GM19025 (cell line): ENCODE measurements at regions not wholly inside any gene's neighbourhood (a gene's known extent, or its start where the extent isn't known, plus 50 kb on each side); places are given as distances from the start of the nearest gene placed in this dataset.

ENCODE experiments used
- ATAC-seq: cut with Tn5 transposase; IDR thresholded peaks from one replicate; pipeline ENCODE4 v1.9.1; 2021; ENCODE audit warnings: mild to moderate bottlenecking, low read depth, moderate library complexity; ENCODE audit not compliant: unreplicated experiment

DNA sequence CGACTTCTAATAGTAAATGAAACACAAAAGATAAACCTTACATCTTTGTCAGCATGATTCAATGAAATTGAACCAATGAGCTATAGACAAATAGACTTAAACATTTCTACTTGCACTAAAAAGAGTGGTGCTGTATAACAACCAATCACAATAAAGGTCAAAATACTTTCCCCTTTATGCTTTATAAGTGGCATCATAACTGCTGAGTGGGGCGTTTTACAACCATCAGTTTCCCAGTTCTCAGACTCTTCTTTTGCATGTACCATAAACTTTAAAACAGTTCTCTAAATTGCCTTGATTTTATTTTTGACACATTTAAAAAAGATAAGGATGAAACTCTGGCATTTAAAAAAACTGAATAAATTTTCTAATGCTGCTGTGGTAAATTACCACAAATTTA lies 356.2 kb downstream of the NNT start:
- no peak for ATAC-seq

DNA sequence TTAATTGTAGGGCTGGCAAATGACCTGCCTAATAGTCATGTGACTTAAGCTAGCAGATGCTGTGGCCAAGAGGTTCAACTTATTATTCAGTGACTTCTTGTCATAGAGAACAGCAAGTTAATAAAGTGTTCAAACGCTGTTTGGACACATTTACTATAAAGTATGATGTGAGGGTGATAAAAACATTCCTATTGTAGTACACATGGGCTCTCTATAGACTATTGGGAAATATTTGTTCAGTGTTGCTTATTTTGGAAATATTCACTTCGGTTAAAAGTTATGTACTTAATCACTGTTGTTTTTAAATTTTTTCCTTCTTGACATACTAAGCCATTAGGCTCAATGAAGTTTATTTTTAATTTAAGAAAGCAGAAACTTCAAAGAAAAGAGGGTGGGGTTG lies 345.0 kb downstream of the NNT start:
- ATAC-seq, result no peak

DNA sequence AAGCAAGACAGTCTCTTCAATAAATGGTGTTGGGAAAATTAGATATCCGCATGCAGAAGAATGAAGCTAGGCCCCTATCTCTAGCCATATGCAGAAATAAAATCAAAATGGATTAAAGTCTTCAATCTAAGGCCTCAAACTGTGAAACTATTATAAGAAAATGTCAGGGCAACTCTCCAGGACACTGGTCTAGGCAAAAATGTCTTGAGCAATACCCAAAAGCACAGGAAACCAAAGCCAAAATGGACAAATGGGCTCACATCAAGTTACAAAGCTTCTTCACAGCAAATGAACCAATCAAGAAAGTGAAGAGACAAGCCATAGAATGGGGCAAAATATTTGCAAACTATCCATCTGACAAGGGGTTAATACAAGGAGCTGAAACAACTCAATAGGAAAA lies 338.8 kb downstream of the NNT start:
- no peak for ATAC-seq

DNA sequence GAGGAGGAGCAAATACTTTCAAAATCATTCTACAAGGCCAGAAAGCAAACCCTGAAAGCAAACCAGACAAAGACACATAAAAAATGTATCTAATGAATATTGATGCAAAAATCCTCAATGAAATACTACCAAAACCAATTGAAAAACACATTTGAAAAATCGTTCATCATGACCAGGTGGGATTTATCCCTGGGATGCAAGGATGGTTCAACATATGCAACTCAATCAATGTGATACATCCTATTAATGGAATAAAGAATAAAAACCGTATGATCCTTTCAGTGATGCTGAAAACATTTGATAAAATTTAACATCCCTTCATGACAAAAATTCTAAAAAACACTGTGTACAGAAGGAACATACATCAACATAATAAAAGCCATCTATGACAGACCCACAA lies 337.6 kb downstream of the NNT start:
- no peak for ATAC-seq

DNA sequence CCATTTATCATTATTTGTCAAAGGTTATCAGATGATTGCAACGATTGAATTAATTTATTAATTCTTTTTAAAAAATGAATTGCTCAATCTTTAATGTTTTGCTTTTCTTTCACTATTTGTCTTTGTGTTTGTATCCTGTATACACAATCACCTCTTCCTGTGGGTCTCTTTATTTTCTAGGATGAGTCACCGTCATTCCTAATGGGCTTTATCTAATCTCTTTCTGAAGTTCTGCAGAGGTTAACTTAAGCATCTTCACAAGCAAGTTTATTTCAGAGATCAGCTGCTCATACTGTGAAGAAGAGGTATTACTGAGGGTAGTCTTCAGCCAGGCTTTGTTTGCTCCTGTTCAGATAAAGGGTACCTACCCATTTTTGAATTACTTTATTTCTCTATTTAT lies 323.9 kb downstream of the NNT start:
- ATAC-seq, result no peak

DNA sequence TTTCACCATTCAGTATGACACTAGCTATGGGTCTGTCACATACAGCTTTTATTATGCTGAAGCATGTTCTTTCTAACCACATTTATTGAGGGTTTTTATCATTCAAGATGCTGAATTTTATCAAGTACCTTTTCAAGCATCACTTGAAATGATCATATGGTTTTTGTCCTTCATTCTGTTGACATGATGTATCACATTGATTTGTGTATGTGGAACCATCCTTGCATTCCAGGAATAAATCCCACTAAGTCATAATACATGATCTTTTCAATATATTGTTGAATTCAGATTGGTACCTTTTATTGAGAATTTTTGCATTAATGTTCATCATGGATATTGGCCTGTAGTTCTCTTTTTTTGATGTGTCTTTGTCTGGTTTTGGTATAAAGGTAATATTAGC lies 317.4 kb downstream of the NNT start:
- no peak for ATAC-seq

DNA sequence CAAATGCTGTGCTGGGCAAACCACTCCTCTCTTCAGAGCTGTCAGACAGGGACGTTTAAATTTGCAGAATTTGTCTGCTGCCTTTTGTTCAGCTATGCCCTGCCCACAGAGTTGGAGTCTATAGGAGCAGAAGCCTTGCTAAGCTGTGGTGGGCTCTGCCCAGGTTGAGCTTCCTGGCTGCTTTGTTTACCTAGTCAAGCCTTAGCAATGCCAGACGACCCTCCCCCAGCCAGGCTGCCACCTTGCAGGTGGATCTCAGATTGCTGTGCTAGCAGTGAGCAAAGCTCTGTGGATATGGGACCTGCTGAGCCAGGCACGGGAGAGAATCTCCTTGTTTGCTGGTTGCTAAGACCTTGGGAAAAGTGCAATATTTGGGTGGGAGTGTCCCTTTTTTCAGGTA lies 314.9 kb downstream of the NNT start:
- ATAC-seq, result no peak

DNA sequence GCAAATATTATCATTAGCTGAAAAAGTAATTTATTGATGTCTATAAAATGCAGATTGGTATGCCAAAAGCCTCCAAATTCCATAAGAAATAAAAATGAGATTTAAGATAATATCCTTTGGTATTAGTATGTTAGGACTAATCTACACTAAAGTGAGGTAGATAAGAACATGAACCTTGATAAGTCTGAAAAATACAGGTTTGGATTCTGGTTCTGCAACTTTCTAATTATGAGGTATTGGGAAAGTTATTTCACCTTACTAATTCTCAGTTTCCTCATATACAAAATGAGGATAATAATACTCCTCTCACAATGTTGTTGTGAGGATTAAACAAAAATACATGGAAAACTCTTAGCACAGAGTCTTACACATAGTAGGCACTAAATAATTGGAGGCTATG lies 300.1 kb downstream of the NNT start:
- no peak for ATAC-seq

DNA sequence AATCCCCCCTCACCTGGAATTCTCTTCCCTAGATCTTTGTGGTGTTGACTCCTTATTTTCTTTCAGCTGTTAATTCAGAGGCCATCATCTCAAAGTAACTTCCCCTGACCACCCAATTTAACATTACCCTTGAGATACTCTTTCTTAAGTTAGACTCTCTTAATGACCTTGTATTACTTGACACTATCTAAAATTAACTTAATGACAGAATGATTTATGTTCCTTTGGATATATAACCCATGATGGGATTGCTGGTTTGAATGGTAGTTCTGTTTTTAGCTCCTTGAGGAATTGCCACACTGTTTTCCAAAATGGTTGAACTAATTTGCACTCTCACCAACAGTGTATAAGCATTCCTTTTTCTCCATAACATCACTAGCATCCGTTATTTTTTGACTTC lies 298.0 kb downstream of the NNT start:
- ATAC-seq, result no peak

DNA sequence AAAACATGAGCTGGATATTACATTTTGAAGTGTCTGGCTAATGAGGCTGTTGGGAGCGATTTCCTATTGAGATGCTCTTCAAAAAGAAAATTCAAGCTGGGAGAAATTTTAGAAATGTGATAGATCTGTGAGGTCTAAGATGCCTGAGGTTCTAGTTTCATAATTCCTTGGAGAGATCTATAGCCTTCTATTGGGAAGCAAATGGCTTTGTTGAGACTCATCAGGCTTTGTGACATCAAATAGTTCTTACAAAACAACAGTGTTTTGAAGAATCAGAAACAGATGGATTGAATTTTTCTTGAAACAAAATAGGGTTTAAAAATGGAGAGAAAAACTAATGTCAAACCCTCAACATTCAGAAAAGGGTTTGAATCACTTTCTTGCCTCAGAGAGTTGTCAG lies 292.9 kb downstream of the NNT start:
- no peak for ATAC-seq

DNA sequence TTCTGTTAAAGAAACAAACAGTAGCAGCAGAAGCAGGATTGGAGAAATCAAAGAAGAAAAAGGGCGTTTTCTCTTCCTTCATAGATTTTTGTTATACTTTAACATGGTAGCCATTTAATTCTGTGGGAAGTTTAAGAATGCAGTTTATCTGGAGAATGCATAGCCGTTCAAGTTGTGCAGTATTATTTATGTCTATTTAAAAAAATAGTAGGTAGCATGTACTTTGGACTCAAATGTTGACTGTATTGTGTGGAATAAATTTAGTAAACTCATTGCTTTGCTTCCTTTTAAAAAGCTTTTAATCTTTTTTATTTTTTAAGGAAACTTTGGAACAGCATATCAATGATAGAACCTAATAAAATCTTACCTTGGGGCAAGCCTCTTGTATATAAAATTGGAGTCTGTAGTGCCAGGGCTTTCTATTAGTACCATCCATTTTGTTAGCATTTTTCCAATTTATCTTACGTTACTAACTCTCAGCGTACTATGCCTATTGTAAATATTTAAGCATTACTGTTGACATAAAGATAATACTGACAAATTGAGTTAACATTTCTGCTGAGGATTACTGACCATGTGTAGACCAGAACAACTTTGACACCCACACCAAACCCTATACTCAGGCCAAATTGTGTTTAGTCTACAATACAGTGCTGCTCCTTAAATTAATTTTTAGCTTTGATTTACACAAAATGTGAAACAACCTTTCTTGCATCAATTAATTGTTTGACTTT lies 291.1 kb downstream of the NNT start:
- no peak for ATAC-seq

DNA sequence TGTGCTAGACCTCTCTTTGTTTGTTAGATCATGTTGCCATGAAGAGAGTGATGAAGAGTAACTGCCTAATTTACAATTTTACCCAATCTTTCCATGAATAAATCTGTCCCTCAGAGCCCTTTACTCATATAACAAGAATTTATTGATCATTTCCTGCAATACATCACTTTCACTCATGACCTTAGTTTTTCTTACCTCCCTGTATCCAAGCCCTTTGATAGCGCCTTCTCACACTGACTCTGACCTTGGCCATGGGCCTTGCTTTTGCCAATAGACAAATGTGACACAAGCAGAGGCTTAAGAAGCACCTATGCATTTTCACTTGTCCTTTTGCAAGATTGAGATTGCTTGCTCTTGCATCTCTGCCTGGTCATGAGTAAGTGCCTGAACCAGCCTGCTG lies 288.1 kb downstream of the NNT start:
- no peak for ATAC-seq

DNA sequence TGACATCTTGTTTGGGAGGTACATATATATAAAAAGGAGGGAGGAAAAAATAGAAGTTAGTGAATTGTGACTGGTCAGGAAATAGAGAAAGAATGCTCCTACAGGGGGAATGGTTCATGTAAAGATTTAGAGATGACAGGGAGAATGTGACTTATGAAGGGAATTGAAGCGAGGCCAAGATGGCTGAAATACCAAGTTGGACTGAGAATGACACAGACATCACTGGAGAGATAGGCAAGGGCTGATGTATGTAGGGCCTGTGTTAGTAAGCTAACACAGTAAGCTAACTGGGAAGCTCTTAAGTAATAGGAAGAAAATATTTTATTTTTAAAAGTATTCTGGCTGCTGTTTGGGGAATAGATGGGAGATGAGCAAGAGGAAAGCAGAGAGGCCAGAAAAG lies 286.3 kb downstream of the NNT start:
- no peak for ATAC-seq

DNA sequence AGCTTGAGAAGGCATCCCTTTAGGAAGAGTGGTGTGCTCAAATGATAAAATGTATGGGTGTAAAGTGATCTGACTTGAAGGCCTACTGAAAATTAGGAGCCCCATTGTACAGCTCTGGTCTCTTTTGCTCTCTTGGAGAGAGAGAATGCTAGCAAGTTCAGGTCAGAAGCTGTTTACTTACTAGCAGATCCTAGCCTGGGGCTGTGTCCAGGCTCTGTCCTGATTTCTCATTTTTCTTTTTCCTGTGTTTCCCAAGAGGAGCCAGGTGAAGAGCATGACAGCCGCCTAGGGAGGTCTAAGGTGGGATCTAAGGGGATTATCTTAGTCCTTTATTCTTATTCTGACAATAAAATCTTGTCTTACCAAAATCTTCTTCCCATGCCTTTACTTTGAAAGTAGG lies 272.8 kb downstream of the NNT start:
- no peak for ATAC-seq

DNA sequence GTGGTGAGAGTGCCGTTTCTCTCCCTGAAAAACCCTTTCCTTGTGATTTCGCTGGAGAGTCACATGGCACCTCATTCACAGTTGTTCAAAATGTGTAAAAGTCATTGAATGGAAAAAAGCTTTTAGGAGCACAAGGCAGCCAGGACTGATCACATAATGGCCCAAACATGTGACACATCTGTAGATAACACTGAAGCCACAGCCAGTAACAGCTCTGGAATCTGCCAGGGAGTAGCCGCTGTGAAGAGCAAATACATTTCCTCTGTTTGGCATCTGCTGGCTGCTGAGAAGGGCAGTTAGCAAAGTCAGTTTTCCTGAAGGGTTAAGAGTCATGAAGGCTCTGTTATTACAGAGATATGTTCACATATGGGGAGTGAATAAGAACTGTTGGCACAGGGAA lies 271.8 kb downstream of the NNT start:
- no peak for ATAC-seq

DNA sequence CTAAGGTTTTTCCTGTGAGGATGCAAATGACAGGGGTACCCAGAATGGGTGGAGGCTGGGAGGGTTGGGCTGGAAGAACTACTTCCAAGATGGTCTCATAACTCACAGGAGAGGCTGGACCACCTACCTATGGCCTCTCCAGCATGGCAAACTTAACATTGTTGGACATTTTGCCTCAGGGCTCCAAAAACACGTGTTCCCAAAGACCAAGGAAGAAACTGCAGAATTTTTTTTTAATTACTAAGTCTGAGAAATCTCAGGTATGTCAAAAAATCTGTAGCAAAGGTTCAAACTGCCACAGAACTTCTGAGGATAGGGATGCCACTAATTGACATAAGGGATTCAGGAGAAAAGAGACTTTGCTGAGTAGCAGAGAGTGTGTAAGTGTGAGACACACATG lies 270.8 kb downstream of the NNT start:
- no peak for ATAC-seq

DNA sequence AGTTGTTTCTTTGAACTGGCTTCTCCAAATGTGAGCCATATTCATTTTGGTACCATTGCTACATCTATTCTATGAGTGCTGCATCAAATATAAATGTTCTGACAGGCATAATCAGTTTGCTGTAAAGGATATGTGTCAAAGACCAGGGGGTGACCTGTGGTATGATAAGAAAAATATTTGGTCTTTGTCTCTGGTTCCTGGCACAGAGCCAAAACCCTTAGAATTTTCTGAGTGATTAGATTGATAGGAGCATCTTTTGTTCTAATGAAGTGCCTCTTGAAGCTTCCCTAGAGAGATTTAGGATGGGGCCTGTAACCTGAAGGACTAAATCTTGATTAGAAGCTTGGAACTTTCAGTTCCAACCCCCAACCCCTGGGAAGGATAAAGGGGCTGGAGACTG lies 256.3 kb downstream of the NNT start:
- ATAC-seq, result no peak

DNA sequence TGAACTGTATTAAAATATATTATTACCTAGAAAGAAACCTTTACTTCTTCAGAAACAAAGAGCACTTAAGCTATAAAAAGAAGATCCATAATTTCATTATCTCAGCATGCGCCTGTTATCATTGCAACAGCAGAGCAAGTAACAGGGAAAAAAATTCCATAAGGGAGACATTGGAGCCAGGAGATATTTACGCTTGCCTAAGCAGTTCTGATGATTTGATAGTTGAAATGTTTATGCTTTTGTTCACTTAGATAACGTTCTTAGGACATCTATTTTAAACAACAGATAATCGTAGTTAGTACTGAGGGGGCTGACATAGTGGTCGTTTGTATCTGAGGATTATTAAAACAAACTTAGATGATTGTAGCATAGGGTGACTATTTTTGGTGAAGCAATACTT lies 252.5 kb downstream of the NNT start:
- no peak for ATAC-seq

DNA sequence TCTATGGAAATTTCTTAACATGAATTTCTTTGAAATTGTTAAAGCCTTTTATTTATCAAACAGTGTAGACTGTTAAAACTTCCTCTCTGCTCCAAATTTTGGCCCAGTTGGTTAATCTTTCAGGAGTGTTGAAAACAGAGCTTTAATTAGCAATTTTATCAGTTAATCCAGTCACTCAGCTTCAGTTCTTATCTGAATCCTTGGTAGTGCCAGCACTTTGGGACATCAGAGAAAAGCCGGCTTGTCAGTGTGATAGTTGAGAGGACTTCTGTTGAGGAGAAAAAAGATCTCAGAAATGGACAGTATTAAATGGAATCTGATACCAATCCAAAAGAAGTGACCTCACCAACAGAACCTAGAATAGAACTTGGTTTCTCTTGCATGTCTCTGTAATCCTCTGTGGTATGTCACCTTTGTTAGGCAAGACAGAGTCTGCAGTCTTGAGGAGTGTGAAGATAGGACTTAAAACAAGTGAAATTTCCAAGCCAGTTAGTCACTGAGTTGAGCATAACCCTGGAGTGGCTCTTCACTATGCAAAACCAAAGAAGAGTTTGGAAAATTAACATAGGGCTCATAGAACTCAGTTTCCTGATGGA lies 251.8 kb downstream of the NNT start:
- no peak for ATAC-seq

DNA sequence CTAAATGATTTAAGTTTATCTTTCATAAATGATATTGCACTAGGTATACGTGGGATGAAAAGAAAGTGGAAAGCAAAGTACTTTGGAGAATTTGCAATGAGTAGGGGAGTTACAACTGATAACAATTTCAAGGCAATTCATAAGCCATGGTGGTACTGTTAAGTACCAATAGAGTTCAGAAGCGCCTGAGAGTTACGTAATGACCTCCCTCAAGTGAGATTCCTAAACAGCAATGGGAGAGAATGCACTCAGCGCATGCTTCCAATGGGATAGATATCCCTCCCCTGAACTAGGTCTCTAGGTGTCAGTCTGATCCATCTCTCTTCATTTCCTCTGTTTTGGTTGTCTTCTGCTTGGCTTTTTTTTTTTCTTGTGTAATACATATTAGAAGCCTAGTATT lies 249.3 kb downstream of the NNT start:
- ATAC-seq, result no peak

DNA sequence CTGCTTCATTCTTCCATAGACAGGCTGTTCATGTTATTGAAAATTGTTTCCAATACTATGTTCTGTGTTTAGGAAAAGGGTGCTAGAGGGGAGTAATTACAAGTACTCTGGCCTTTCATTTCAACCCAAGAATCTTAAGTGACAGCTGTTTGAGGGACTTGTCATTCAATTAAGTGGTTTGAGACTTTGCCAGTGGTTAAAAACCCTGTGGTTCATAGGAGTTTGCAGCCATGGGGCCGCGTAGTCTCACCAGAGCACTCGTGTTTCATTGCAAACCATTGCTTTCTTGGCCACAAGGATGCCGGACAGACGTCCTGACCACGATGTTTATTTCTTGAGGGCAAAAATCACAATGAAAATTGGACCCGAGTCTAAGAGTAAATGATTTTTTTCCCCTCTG lies 248.8 kb downstream of the NNT start:
- no peak for ATAC-seq

DNA sequence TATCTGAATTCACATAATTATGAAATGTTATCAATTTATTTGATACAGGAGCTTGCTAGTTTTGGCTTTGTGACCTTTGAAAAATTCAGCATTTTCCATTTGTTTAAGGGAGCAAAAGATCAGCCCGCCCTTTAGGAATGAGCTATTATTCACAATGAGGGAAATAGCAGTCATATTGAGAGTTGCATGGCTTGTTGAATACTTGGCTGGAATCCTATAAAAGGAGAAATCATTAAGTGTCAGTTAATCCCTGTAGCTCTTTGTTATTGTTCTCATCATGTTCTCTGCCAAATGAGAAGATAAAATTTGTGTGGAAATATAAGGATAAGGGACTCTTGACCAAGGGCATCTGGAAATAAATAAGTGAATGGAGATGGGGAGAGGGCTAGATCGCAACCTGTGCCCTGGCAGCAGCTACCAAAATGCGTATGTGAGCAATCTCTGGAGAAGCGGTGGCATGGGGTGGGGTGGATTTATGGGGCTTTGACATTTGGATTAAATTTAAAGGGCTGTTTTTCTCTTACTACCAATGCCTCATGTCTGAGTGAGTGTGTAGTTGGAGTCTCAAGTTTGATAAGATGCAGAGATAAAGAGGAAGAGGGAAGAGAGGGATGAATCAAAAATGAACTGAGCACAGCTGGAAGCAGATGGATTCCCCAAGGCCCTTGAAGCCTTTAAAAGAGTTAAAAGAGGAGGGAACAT lies 237.6 kb downstream of the NNT start:
- ATAC-seq, result no peak
